H9 (cell line): ENCODE measurements at regions not wholly inside any gene's neighbourhood (a gene's known extent, or its start where the extent isn't known, plus 50 kb on each side); places are given as distances from the start of the nearest gene placed in this dataset.

Source experiments
- DNase-seq: peaks from one replicate; pipeline ENCODE4 v3.0.0-alpha.2; 2017
- H2AFZ ChIP-seq: one replicate; pipeline ENCODE4 v1.6.1; 2013; ENCODE audit warnings: mild to moderate bottlenecking, low read length, control low read depth, moderate library complexity
- H2AK5ac ChIP-seq: 2 replicates; pipeline ENCODE4 v1.6.1; 2013; ENCODE audit warnings: low read length, control low read depth, mixed read lengths; ENCODE audit not compliant: insufficient read length
- H2BK120ac ChIP-seq: one replicate; pipeline ENCODE4 v1.6.1; 2013; ENCODE audit warnings: low read depth, mild to moderate bottlenecking, low read length, control low read depth, inconsistent platforms; ENCODE audit not compliant: poor library complexity, severe bottlenecking
- H2BK12ac ChIP-seq: 2 replicates; pipeline ENCODE4 v1.6.1; 2013; ENCODE audit warnings: low read length, control low read depth, mixed read lengths, low read depth; ENCODE audit not compliant: insufficient read length
- H2BK15ac ChIP-seq: 2 replicates; pipeline ENCODE4 v1.6.1; 2013; ENCODE audit warnings: low read depth, low read length, control low read depth
- H2BK20ac ChIP-seq: one replicate; pipeline ENCODE4 v1.6.1; 2013; ENCODE audit warnings: low read depth, mild to moderate bottlenecking, low read length, control low read depth, inconsistent platforms; ENCODE audit not compliant: poor library complexity, severe bottlenecking
- H2BK5ac ChIP-seq: 2 replicates; pipeline ENCODE4 v1.6.1; 2013; ENCODE audit warnings: low read length, control low read depth, mixed read lengths; ENCODE audit not compliant: insufficient read length
- H3K14ac ChIP-seq: 2 replicates; pipeline ENCODE4 v1.6.1; 2013; ENCODE audit warnings: low read length, control low read depth; ENCODE audit not compliant: insufficient read depth
- H3K18ac ChIP-seq: 2 replicates; pipeline ENCODE4 v1.6.1; 2013; ENCODE audit warnings: low read depth, mild to moderate bottlenecking, mixed read lengths, low read length, control low read depth; ENCODE audit not compliant: insufficient read length
- H3K23ac ChIP-seq: 2 replicates; pipeline ENCODE4 v1.6.1; 2013; ENCODE audit warnings: low read length, control low read depth, mixed read lengths, low read depth; ENCODE audit not compliant: insufficient read length
- H3K23me2 ChIP-seq: 2 replicates; pipeline ENCODE4 v1.6.1; 2013; ENCODE audit warnings: low read depth, mild to moderate bottlenecking, mixed read lengths, low read length, control low read depth; ENCODE audit not compliant: insufficient read length, poor library complexity, severe bottlenecking
- H3K27ac ChIP-seq: 2 replicates; pipeline ENCODE4 v1.5.1; 2013; ENCODE audit warnings: low read length, control low read depth, mixed read lengths, low read depth; ENCODE audit not compliant: insufficient read length
- H3K27me3 ChIP-seq: 2 replicates; pipeline ENCODE4 v1.6.1; 2013; ENCODE audit warnings: low read length, control low read depth, inconsistent platforms; ENCODE audit not compliant: insufficient read depth
- H3K4ac ChIP-seq: 2 replicates; pipeline ENCODE4 v1.6.1; 2013; ENCODE audit warnings: low read depth, mild to moderate bottlenecking, control low read depth, inconsistent platforms, low read length, moderate library complexity
- H3K4me1 ChIP-seq: 2 replicates; pipeline ENCODE4 v1.6.1; 2013; ENCODE audit warnings: low read length, control low read depth, inconsistent platforms; ENCODE audit not compliant: insufficient read depth
- H3K4me2 ChIP-seq: 2 replicates; pipeline ENCODE4 v1.6.1; 2013; ENCODE audit warnings: low read length, control low read depth, mixed read lengths; ENCODE audit not compliant: insufficient read length, insufficient read depth
- H3K56ac ChIP-seq: 2 replicates; pipeline ENCODE4 v1.6.1; 2013; ENCODE audit warnings: low read depth, mild to moderate bottlenecking, mixed read lengths, low read length, control low read depth; ENCODE audit not compliant: insufficient read length
- H3K79me1 ChIP-seq: 2 replicates; pipeline ENCODE4 v1.6.1; 2013; ENCODE audit warnings: low read depth, mild to moderate bottlenecking, moderate library complexity, low read length, control low read depth, inconsistent platforms; ENCODE audit not compliant: insufficient read depth, poor library complexity, severe bottlenecking
- H3K79me2 ChIP-seq: 2 replicates; pipeline ENCODE4 v1.6.1; 2013; ENCODE audit warnings: low read length, control low read depth, inconsistent platforms; ENCODE audit not compliant: insufficient read depth
- H3K9ac ChIP-seq: 2 replicates; pipeline ENCODE4 v1.6.1; 2013; ENCODE audit warnings: low read length, control low read depth, mixed read lengths; ENCODE audit not compliant: insufficient read length; ENCODE audit errors: extremely low read depth
- H3K9me3 ChIP-seq: one replicate; pipeline ENCODE4 v1.6.1; 2013; ENCODE audit warnings: low read depth, low read length, inconsistent platforms; ENCODE audit not compliant: control insufficient read depth
- H3T11ph ChIP-seq: one replicate; pipeline ENCODE4 v1.6.1; 2013; ENCODE audit warnings: mild to moderate bottlenecking, low read length, control low read depth, inconsistent platforms
- H4K20me1 ChIP-seq: one replicate; pipeline ENCODE4 v1.6.1; 2013; ENCODE audit not compliant: control insufficient read depth, insufficient read length, insufficient read depth
- H4K5ac ChIP-seq: 2 replicates; pipeline ENCODE4 v1.6.1; 2013; ENCODE audit warnings: low read depth, mild to moderate bottlenecking, mixed read lengths, low read length, control low read depth; ENCODE audit not compliant: insufficient read length
- H4K8ac ChIP-seq: replicated peaks from 2 replicates; pipeline ENCODE4 v1.6.1; 2013; ENCODE audit warnings: low read length, control low read depth, mixed read lengths, low read depth; ENCODE audit not compliant: insufficient read length
- H4K91ac ChIP-seq: 2 replicates; pipeline ENCODE4 v1.6.1; 2013; ENCODE audit warnings: low read depth, mild to moderate bottlenecking, moderate library complexity, mixed read lengths, low read length, control low read depth; ENCODE audit not compliant: insufficient read length
- H3K27ac Mint-ChIP-seq, 3 experiments: 2 replicates in 2 of 3; 3 replicates in 1 of 3; pipeline ENCODE4 v1.8.0; 2020 to 2021; ENCODE audit warnings: mixed read lengths in 3 of 3, mild to moderate bottlenecking in 1 of 3, moderate library complexity in 1 of 3
- H3K27me3 Mint-ChIP-seq: 2 replicates; pipeline ENCODE4 v1.8.0; 2021; ENCODE audit warnings: low read depth, mild to moderate bottlenecking, moderate library complexity, mixed read lengths
- H3K36me3 Mint-ChIP-seq, 3 experiments: 2 replicates in 2 of 3; 3 replicates in 1 of 3; pipeline ENCODE4 v1.8.0; 2020 to 2021; ENCODE audit warnings: low read depth in 3 of 3, mixed read lengths in 3 of 3; ENCODE audit not compliant: insufficient read depth in 1 of 3
- H3K4me1 Mint-ChIP-seq, 2 experiments: 2 replicates each; pipeline ENCODE4 v1.8.0; 2020; ENCODE audit warnings: mixed read lengths in 2 of 2
- H3K4me3 Mint-ChIP-seq, 2 experiments: 2 replicates in 1 of 2; 3 replicates in 1 of 2; pipeline ENCODE4 v1.8.0; 2020 to 2021; ENCODE audit warnings: mild to moderate bottlenecking in 2 of 2, mixed read lengths in 2 of 2, moderate library complexity in 1 of 2
- H3K9me3 Mint-ChIP-seq, 2 experiments: 2 replicates in 1 of 2; 3 replicates in 1 of 2; pipeline ENCODE4 v1.8.0; 2020; ENCODE audit warnings: mild to moderate bottlenecking in 2 of 2, mixed read lengths in 2 of 2, moderate library complexity in 1 of 2
- CTCF ChIP-seq: fragments of 200-600 bp; sonication (generic); conservative IDR thresholded peaks from 3 replicates; pipeline ENCODE4 v1.8.0; 2021; ENCODE audit warnings: antibody characterized with exemption, mild to moderate bottlenecking
- WGBS: extraction: QIAGEN DNeasy Blood & Tissue Kit; methylation state at CpG from one replicate; pipeline ENCODE4 v1.1.7; 2013; ENCODE audit warnings: missing lambda C conversion rate, low lambda C conversion rate, mixed read lengths; ENCODE audit not compliant: insufficient read length; ENCODE audit errors: extremely low coverage; 5-methylcytosine and 5-hydroxymethylcytosine counted together

DNA sequence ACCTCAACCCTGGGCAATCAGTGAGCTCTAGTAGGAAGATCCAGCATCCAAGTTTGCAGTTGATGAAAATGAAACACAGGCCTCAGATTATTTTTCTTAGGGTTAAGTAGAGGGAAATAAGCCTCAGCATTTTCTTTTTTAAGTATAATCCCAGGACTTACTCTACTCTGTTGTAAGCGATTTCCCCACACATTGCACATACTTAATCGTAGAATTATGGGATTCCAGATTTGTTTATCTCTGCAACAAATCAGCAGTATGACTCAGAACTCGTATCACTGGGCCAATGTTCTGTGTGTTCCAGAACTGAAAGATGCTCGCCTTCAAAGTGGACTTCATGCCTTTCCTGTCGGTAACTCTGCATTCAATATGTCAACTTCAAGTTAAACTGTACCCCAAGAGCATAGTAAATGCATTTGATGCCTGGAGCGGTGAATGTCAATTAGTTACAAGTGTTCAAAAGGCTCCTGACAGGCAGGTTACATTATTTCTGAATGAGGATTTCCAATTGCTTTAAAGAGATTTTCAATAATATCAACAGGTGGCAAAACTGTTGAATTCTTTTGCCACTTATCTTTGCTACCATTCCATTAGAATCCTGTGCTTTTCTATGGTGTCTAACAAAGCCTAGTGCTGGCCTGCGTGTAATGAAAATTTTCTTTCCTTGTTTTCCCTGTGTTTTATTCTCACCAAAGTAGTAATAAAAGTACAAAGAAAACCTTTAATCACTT, 323.8 kb upstream of the SYT1 start:
- H3K23ac ChIP-seq = no peak overlapping the region
- no peak overlapping the region for H2AK5ac ChIP-seq
- H3K9ac ChIP-seq = no peak overlapping the region
- no peak overlapping the region for H3K27ac ChIP-seq
- no peak overlapping the region for H3K18ac ChIP-seq
- no CpG with 5 or more reads among the region's 7 CpGs for WGBS
- TF ChIP-seq CTCF = no peak
- Mint-ChIP-seq H3K4me3 (no peak overlapping the region), H3K9me3 (no peaks in the 10 kb centered on the region), H3K27me3 (no peaks in the 10 kb centered on the region), H3K36me3 (no peaks in the 10 kb centered on the region), H3K27ac (no peak overlapping the region), H3K4me1 (no peaks in the 10 kb centered on the region)
- no peaks in the 10 kb centered on the region for H3K9me3 ChIP-seq
- H4K20me1 ChIP-seq = no peaks in the 10 kb centered on the region
- no peak overlapping the region for H2BK20ac ChIP-seq
- H3K4ac ChIP-seq = no peak overlapping the region
- no peak overlapping the region for H2BK5ac ChIP-seq
- H2BK12ac ChIP-seq = no peak overlapping the region
- H3K27me3 ChIP-seq = no peaks in the 10 kb centered on the region
- no peak overlapping the region for H3T11ph ChIP-seq
- no peaks in the 10 kb centered on the region for H3K79me2 ChIP-seq
- H4K5ac ChIP-seq = no peak overlapping the region
- H3K79me1 ChIP-seq = no peaks in the 10 kb centered on the region
- no peak overlapping the region for H3K14ac ChIP-seq
- H3K23me2 ChIP-seq = no peaks in the 10 kb centered on the region
- no peak overlapping the region for H3K4me2 ChIP-seq
- no peak overlapping the region for H2BK120ac ChIP-seq
- no peak overlapping the region for H3K56ac ChIP-seq
- no peaks in the 10 kb centered on the region for H3K4me1 ChIP-seq
- H4K8ac ChIP-seq = no peak overlapping the region
- no peak for DNase-seq
- no peak overlapping the region for H2AFZ ChIP-seq
- H2BK15ac ChIP-seq = no peak overlapping the region
- no peak overlapping the region for H4K91ac ChIP-seq
